K562 (cell line): ENCODE measurements at regions not wholly inside any gene's neighbourhood (a gene's known extent, or its start where the extent isn't known, plus 50 kb on each side); places are given as distances from the start of the nearest gene placed in this dataset.
A peak's percentile ranks its signal among the peaks of the same experiment; 100 is the strongest.

ENCODE experiments used
- ATAC-seq: fragments of 200-7000 bp; cut with Tn5 transposase; 3 replicates; pipeline ENCODE4 v1.9.1; 2020; ENCODE audit warnings: moderate library complexity
- BruUV-seq: library from RNA; stranded (reverse); fragments of 400-500 nt; replicated peaks from 2 replicates; lab custom pipeline; 2021; lab: Mats Ljungman, UMichigan
- CTCF ChIA-PET: fragments of 300-600 bp; formaldehyde crosslinking; extraction: SDS; loops from one replicate; lab custom pipeline; 2021; ENCODE audit warnings: low intra/inter-chr PET ratio; lab: Yijun Ruan, JAX
- POLR2A ChIA-PET: fragments of 300-600, 350-650 bp; sonication (Branson Sonifier 250); formaldehyde crosslinking; extraction: SDS; loops from one replicate; lab custom pipeline; 2021; ENCODE audit warnings: antibody characterized with exemption, inconsistent platforms; lab: Yijun Ruan, JAX
- DNase-seq, 4 experiments: peaks; one replicate each; pipeline versions ENCODE4 v3.0.0 to v3.0.0-alpha.2; 2011 to 2018; ENCODE audit warnings: low spot score in 3 of 4, mixed read lengths in 3 of 4; ENCODE audit errors: extremely low read depth in 1 of 4
- FAIRE-seq: peaks from 2 replicates; lab custom pipeline; 2011; peaks lifted over from hg19 to GRCh38; lab: Jason Lieb, UNC
- H2AFZ ChIP-seq: 2 replicates; pipeline ENCODE4 v1.6.0; 2011; ENCODE audit warnings: low read depth, low read length, control low read depth, inconsistent platforms
- H3K27ac ChIP-seq: fragments of 200-600 bp; 3 replicates; pipeline ENCODE4 v1.8.0; 2011; ENCODE audit warnings: low read depth, mild to moderate bottlenecking, control low read depth, inconsistent platforms, low read length, moderate library complexity, mixed read lengths; ENCODE audit errors: extremely low read depth
- H3K27me3 ChIP-seq, 2 experiments: fragments of 300-600 bp in 1 of 2; 2 replicates in 1 of 2; 3 replicates in 1 of 2; pipeline versions ENCODE4 v1.6.0 to v1.8.0; 2011; ENCODE audit warnings: inconsistent platforms in 2 of 2, low read length in 2 of 2, mild to moderate bottlenecking in 1 of 2, mixed read lengths in 1 of 2, moderate library complexity in 1 of 2; ENCODE audit not compliant: control insufficient read depth in 2 of 2, insufficient read depth in 2 of 2
- H3K36me3 ChIP-seq: fragments of 300-600 bp; 3 replicates; pipeline ENCODE4 v1.8.0; 2011; ENCODE audit warnings: mild to moderate bottlenecking, low read length, inconsistent platforms; ENCODE audit not compliant: control insufficient read depth, insufficient read depth
- H3K4me1 ChIP-seq, 2 experiments: fragments of 200-600 bp in 1 of 2; replicated peaks in 1 of 2; 2 replicates in 1 of 2; 3 replicates in 1 of 2; pipeline versions ENCODE4 v1.5.1 to v1.8.0; 2011; ENCODE audit warnings: inconsistent platforms in 2 of 2, low read length in 2 of 2, mild to moderate bottlenecking in 1 of 2, mixed read lengths in 1 of 2, moderate library complexity in 1 of 2; ENCODE audit not compliant: control insufficient read depth in 2 of 2, insufficient read depth in 2 of 2
- H3K4me2 ChIP-seq: 2 replicates; pipeline ENCODE4 v1.6.1; 2011; ENCODE audit warnings: low read length, control low read depth, inconsistent platforms, mixed read lengths; ENCODE audit not compliant: insufficient read depth
- H3K4me3 ChIP-seq: fragments of 200-600 bp; sonication (generic), shearing (Covaris generic); 2 replicates; pipeline ENCODE4 v1.5.1; 2016; ENCODE audit warnings: control low read depth, inconsistent platforms
- H3K79me2 ChIP-seq: fragments of 200-600 bp; 3 replicates; pipeline ENCODE4 v1.8.0; 2011; ENCODE audit warnings: low read length, inconsistent platforms; ENCODE audit not compliant: control insufficient read depth, insufficient read depth
- H3K9ac ChIP-seq, 2 experiments: 2 replicates each; pipeline versions ENCODE4 v1.6.0 to v1.6.1; 2011; ENCODE audit warnings: low read depth in 2 of 2, low read length in 2 of 2, control low read depth in 1 of 2, inconsistent platforms in 1 of 2, mild to moderate bottlenecking in 1 of 2, mixed read lengths in 1 of 2; ENCODE audit not compliant: insufficient read depth in 1 of 2
- H3K9me1 ChIP-seq: one replicate; pipeline ENCODE4 v1.6.0; 2011; ENCODE audit warnings: inconsistent platforms, mild to moderate bottlenecking, low read length, moderate library complexity; ENCODE audit not compliant: control insufficient read depth, insufficient read depth
- H3K9me3 ChIP-seq: replicated peaks from 2 replicates; pipeline ENCODE4 v1.5.1; 2011; ENCODE audit warnings: low read depth, low read length, inconsistent platforms; ENCODE audit not compliant: control insufficient read depth, insufficient read depth
- H4K20me1 ChIP-seq: replicated peaks from 2 replicates; pipeline ENCODE4 v1.6.1; 2011; ENCODE audit warnings: low read length, inconsistent platforms, mixed read lengths; ENCODE audit not compliant: control insufficient read depth, insufficient read depth
- ATF3 ChIP-seq, 2 experiments: fragments of 450-650 bp in 1 of 2; sonication (generic) in 1 of 2; formaldehyde crosslinking in 1 of 2; IDR thresholded peaks in 1 of 2; conservative IDR thresholded peaks in 1 of 2; 2 replicates each; pipeline versions ENCODE4 v1.6.1 to v1.8.1; 2016 to 2023; ENCODE audit warnings: mild to moderate bottlenecking in 2 of 2, moderate library complexity in 2 of 2, inconsistent platforms in 1 of 2, missing genetic modification reagents in 1 of 2
- HOXB6 ChIP-seq: fragments of 250-450 bp; sonication (Bioruptor Pico); IDR thresholded peaks from 2 replicates; pipeline ENCODE4 v1.5.1; 2022; ENCODE audit warnings: mild to moderate bottlenecking, borderline replicate concordance
- JUNB ChIP-seq: fragments of 450-650 bp; formaldehyde crosslinking; conservative IDR thresholded peaks from 2 replicates; pipeline ENCODE4 v1.4.0; 2020; ENCODE audit warnings: mild to moderate bottlenecking
- MTA3 ChIP-seq: fragments of 450-650 bp; formaldehyde crosslinking; IDR thresholded peaks from 2 replicates; pipeline ENCODE4 v1.6.1; 2017; ENCODE audit warnings: mild to moderate bottlenecking, borderline replicate concordance
- NCOA4 ChIP-seq: fragments of 450-650 bp; IDR thresholded peaks from 2 replicates; pipeline ENCODE4 v1.6.1; 2018; ENCODE audit warnings: mild to moderate bottlenecking; ENCODE audit not compliant: partially characterized antibody
- RAD51 ChIP-seq: fragments of 450-650 bp; IDR thresholded peaks from 2 replicates; pipeline ENCODE4 v1.7.1; 2016; ENCODE audit warnings: low read depth, mild to moderate bottlenecking, borderline replicate concordance
- TEAD4 ChIP-seq, 2 experiments: sonication (generic) in 1 of 2; formaldehyde crosslinking in 1 of 2; IDR thresholded peaks; 2 replicates each; pipeline versions ENCODE4 v1.6.1 to v1.8.0; 2012 to 2022; ENCODE audit warnings: borderline replicate concordance in 1 of 2, inconsistent platforms in 1 of 2, low read length in 1 of 2, mild to moderate bottlenecking in 1 of 2, missing genetic modification reagents in 1 of 2
- ZKSCAN8 ChIP-seq: fragments of 200-800 bp; sonication (Bioruptor generic); IDR thresholded peaks from 2 replicates; pipeline ENCODE4 v1.6.1; 2016; ENCODE audit warnings: missing genetic modification characterization, missing compliant biosample characterization
- ZSCAN32 ChIP-seq: fragments of 450-650 bp; formaldehyde crosslinking; IDR thresholded peaks from 2 replicates; pipeline ENCODE4 v1.4.0; 2020; ENCODE audit warnings: mild to moderate bottlenecking, moderate library complexity
- WGBS: fragments of 100-300 bp; shearing (Covaris generic); methylation state at CpG from one replicate; pipeline ENCODE4 v1.1.6; 2016; ENCODE audit warnings: low coverage, mixed read lengths; ENCODE audit not compliant: insufficient coverage; ENCODE audit errors: missing lambda C conversion rate; 5-methylcytosine and 5-hydroxymethylcytosine counted together
- in situ Hi-C: fragments of 300-500 bp; cut with MboI; formaldehyde crosslinking; loops from 4 replicates; pipeline ENCODE4 v1.15.0; 2018; ENCODE audit warnings: inconsistent platforms, mixed read lengths
- intact Hi-C: fragments of 100-400 bp; cut with micrococcal nuclease; formaldehyde crosslinking; loops from 2 replicates; pipeline ENCODE4 v1.14.2; 2022
- TF ChIP-seq, protein P1 (sequence below), 2 experiments: IDR thresholded peaks; 2 replicates each; pipeline ENCODE4 v1.6.1; 2011; ENCODE audit warnings: borderline replicate concordance in 1 of 2, control low read depth in 1 of 2, low read depth in 1 of 2, low read length in 1 of 2, mild to moderate bottlenecking in 1 of 2, mixed read lengths in 1 of 2, moderate library complexity in 1 of 2; ENCODE audit not compliant: insufficient read depth in 1 of 2, insufficient read length in 1 of 2, poor library complexity in 1 of 2, severe bottlenecking in 1 of 2; ENCODE audit errors: extremely low read depth in 1 of 2

DNA sequence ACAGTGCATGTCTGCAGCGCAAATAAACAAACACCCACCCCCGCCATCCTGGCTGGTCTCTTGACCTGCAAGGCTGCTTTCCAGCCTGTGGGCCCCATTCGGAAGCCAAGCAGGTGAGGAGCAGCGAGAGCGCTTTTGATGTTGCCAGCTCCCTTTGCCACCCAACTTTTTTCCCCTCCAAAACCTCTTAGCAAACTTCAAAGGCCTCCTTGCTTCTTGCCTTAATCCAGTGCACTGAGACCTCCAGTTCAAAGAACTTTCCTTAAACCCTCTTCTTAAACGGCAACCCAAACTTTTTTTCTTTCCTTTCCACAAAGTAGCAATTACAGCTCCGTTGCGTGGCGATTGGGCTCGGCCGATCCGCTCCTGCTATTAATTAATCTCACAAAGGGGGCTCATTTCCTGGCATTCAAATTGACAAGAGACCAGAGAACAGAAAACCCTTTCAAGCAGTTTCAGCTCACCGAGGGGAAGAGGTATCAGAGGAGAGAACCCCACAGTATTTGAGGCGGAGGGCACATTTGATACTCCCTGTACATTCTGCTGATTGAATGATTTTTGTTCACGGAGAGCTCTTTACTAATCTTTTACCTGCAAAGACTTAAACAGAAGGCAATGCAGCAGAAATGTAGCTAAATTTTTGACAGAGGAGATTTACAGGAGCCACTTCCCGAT, 531.4 kb downstream of the TMEM182 start (continued):
- TF ChIP-seq RAD51 (no peak), ZSCAN32 (no peak)

- no peak for DNase-seq
- Histone ChIP-seq H4K20me1 (no peaks in the 10 kb centered on the region), H3K27me3 (no peaks in the 10 kb centered on the region), H3K9ac (no peak overlapping the region), H3K9me1 (no peaks in the 10 kb centered on the region), H3K4me2 (no peak overlapping the region), H3K4me3 (no peak overlapping the region), H3K4me1 (no peaks in the 10 kb centered on the region), H3K9me3 (no peaks in the 10 kb centered on the region), H3K36me3 (no peaks in the 10 kb centered on the region), H3K27ac (no peak overlapping the region), H2AFZ (peak overlapping the region; percentile 56; the same call in 1 of the 2 replicates), H3K79me2 (no peaks in the 10 kb centered on the region)
- ATAC-seq, result no peak
- in situ Hi-C loops, result no loop called here
- ChIA-PET CTCF (no interaction called here), POLR2A (no interaction called here)
- no peak for TF ChIP-seq TEAD4 (IDR thresholded peaks at IDR 0.05; ENCODE audit: low read length)
- TF ChIP-seq TEAD4 (CRISPR knock-in tag; IDR thresholded peaks at IDR 0.05; ENCODE audit: borderline replicate concordance), result no peak
- no peak for TF ChIP-seq ATF3 (IDR thresholded peaks at IDR 0.05)
- TF ChIP-seq ATF3 (CRISPR knock-in tag; conservative IDR thresholded peaks at IDR 0.05), result no peak
- TF ChIP-seq ZKSCAN8, result no peak
- TF ChIP-seq HOXB6, result no peak
- no peak for TF ChIP-seq NCOA4
- TF ChIP-seq JUNB, result no peak
- no peak for TF ChIP-seq MTA3
- TF ChIP-seq, protein P1, sequence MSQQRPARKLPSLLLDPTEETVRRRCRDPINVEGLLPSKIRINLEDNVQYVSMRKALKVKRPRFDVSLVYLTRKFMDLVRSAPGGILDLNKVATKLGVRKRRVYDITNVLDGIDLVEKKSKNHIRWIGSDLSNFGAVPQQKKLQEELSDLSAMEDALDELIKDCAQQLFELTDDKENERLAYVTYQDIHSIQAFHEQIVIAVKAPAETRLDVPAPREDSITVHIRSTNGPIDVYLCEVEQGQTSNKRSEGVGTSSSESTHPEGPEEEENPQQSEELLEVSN (IDR thresholded peaks at IDR 0.05; ENCODE audit: borderline replicate concordance in 1 of 2, extremely low read depth in 1 of 2, insufficient read depth in 1 of 2, insufficient read length in 1 of 2, low read depth in 1 of 2, low read length in 1 of 2, poor library complexity in 1 of 2, severe bottlenecking in 1 of 2), result no peak
- intact Hi-C loops, result no loop called here
- 0% methylated on average over 3 of the region's 3 CpGs for WGBS
- BruUV-seq, result no TSS peak
- FAIRE-seq, result no peak
Observed at GRCh38 chr2:103293742-103294077, 531.9 kb downstream of the TMEM182 start.
